ENCODE measurements at regions not wholly inside any gene's neighbourhood (a gene's known extent, or its start where the extent isn't known, plus 50 kb on each side); places are given as distances from the start of the nearest gene placed in this dataset.

GRCh38 chr11:24078018-24078417 lies 418.8 kb upstream of the LUZP2 start:
- no peak for TF ChIP-seq CTCF (IDR thresholded peaks at IDR 0.05)
- intact Hi-C loops (cut with DNase I, micrococcal nuclease): no loop called here
- ATAC-seq (ENCODE audit: poor library complexity) (no peak), DNase-seq (no peak)
- H3K9me3 ChIP-seq (ENCODE audit: control insufficient read depth in 1 of 2, insufficient read depth in 1 of 2, low read length in 2 of 2): peaks cover 0 to 3% of the 10 kb centered on the region in 2 experiments
- no peaks in the 10 kb centered on the region for H3K4me1 Mint-ChIP-seq (ENCODE audit: low read depth)
- no peak overlapping the region for H3K27ac Mint-ChIP-seq
- CTCF ChIA-PET: no interaction called here
- POLR2A ChIA-PET: no interaction called here
- H3K27me3 Mint-ChIP-seq: no peaks in the 10 kb centered on the region
- no peak overlapping the region for H3K27ac ChIP-seq (ENCODE audit: low read depth in 1 of 2, low read length in 2 of 2)
- no peak overlapping the region for H3K4me3 ChIP-seq (ENCODE audit: low read length)
- H3K9me3 Mint-ChIP-seq: no peaks in the 10 kb centered on the region
- no peaks in the 10 kb centered on the region for H3K4me1 ChIP-seq (ENCODE audit: insufficient read depth, low read length)
- no peak overlapping the region for H3K4me3 Mint-ChIP-seq
- H3K36me3 ChIP-seq (ENCODE audit: insufficient read depth, low read length): no peaks in the 10 kb centered on the region
- H3K36me3 Mint-ChIP-seq (ENCODE audit: low read depth): no peaks in the 10 kb centered on the region
- no peaks in the 10 kb centered on the region for H3K27me3 ChIP-seq (ENCODE audit: control insufficient read depth in 1 of 2, insufficient read depth in 2 of 2, low read length in 2 of 2)

GRCh38 chr11:24082241-24082640 lies 414.6 kb upstream of the LUZP2 start:
- DNase-seq: no peak
- Mint-ChIP-seq H3K27ac (no peak overlapping the region), H3K9me3 (peaks cover 9% of the 10 kb centered on the region), H3K27me3 (no peaks in the 10 kb centered on the region), H3K36me3 (ENCODE audit: low read depth) (no peaks in the 10 kb centered on the region), H3K4me1 (ENCODE audit: low read depth) (no peaks in the 10 kb centered on the region), H3K4me3 (no peak overlapping the region)
- H3K27me3 ChIP-seq (ENCODE audit: control insufficient read depth in 1 of 2, insufficient read depth in 2 of 2, low read length in 2 of 2): no peaks in the 10 kb centered on the region
- POLR2A ChIA-PET: no interaction called here
- H3K4me1 ChIP-seq (ENCODE audit: insufficient read depth, low read length): no peaks in the 10 kb centered on the region
- no peak overlapping the region for H3K27ac ChIP-seq (ENCODE audit: low read depth in 1 of 2, low read length in 2 of 2)
- peaks cover 0 to 3% of the 10 kb centered on the region in 2 experiments for H3K9me3 ChIP-seq (ENCODE audit: control insufficient read depth in 1 of 2, insufficient read depth in 1 of 2, low read length in 2 of 2)
- no peaks in the 10 kb centered on the region for H3K36me3 ChIP-seq (ENCODE audit: insufficient read depth, low read length)
- no peak for ATAC-seq (ENCODE audit: poor library complexity)
- H3K4me3 ChIP-seq (ENCODE audit: low read length): no peak overlapping the region
- CTCF ChIA-PET: no interaction called here
- intact Hi-C loops (cut with DNase I, micrococcal nuclease): no loop called here
- no peak for TF ChIP-seq CTCF (IDR thresholded peaks at IDR 0.05)

- no peaks in the 10 kb centered on the region for H3K4me1 Mint-ChIP-seq (ENCODE audit: low read depth)
- no peak for ATAC-seq (ENCODE audit: poor library complexity)
- H3K36me3 Mint-ChIP-seq (ENCODE audit: low read depth): no peaks in the 10 kb centered on the region
- no peaks in the 10 kb centered on the region for H3K27me3 Mint-ChIP-seq
- ChIA-PET POLR2A (no interaction called here), CTCF (no interaction called here)
- H3K9me3 Mint-ChIP-seq: peaks cover 12% of the 10 kb centered on the region
- H3K27ac ChIP-seq (ENCODE audit: low read depth in 1 of 2, low read length in 2 of 2): no peak overlapping the region
- H3K4me3 ChIP-seq (ENCODE audit: low read length): no peak overlapping the region
- DNase-seq: no peak
- H3K4me3 Mint-ChIP-seq: no peak overlapping the region
- H3K9me3 ChIP-seq (ENCODE audit: control insufficient read depth in 1 of 2, insufficient read depth in 1 of 2, low read length in 2 of 2): peaks cover 0 to 3% of the 10 kb centered on the region in 2 experiments
- intact Hi-C loops (cut with DNase I, micrococcal nuclease): no loop called here
- no peaks in the 10 kb centered on the region for H3K36me3 ChIP-seq (ENCODE audit: insufficient read depth, low read length)
- H3K27ac Mint-ChIP-seq: no peak overlapping the region
- no peaks in the 10 kb centered on the region for H3K4me1 ChIP-seq (ENCODE audit: insufficient read depth, low read length)
- no peak for TF ChIP-seq CTCF (IDR thresholded peaks at IDR 0.05)
- no peaks in the 10 kb centered on the region for H3K27me3 ChIP-seq (ENCODE audit: control insufficient read depth in 1 of 2, insufficient read depth in 2 of 2, low read length in 2 of 2)
Observed at GRCh38 chr11:24082860-24083259, 414.0 kb upstream of the LUZP2 start.
